ENCODE measurements at regions not wholly inside any gene's neighbourhood (a gene's known extent, or its start where the extent isn't known, plus 50 kb on each side); places are given as distances from the start of the nearest gene placed in this dataset.

DNA sequence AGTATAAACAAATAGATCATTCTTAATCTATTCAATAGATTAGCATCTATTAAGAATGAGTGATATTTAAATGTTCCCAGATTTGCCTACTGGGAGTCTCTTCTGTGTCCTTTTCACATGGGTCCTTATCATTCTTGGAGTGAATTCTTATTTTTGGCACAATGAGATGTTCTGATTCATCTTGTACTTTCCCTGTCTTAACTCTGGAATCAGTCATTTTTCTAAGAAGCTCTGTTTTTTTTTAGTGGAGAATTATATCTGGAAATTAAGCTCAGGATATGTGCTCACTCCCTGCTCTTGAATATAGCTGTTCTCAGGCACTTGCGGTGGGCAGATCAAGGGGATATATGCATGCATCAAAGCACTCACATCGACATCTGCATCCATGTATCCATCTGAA lies 625.3 kb upstream of the HS3ST1 start:
- Histone ChIP-seq H3K27me3 (replicated peaks; ENCODE audit: insufficient read depth, low read depth, low read length, poor library complexity) (no peaks in the 10 kb centered on the region), H3K27ac (ENCODE audit: low read depth, low read length, poor library complexity, severe bottlenecking) (no peak overlapping the region), H3K9me3 (ENCODE audit: low read depth, low read length, poor library complexity, severe bottlenecking) (peaks cover 33% of the 10 kb centered on the region), H3K4me3 (ENCODE audit: low read depth, low read length, poor library complexity, severe bottlenecking) (no peak overlapping the region), H3K36me3 (ENCODE audit: insufficient read depth, low read length, poor library complexity, severe bottlenecking) (no peaks in the 10 kb centered on the region), H3K4me1 (ENCODE audit: insufficient read depth, low read length, poor library complexity, severe bottlenecking) (no peaks in the 10 kb centered on the region)
- intact Hi-C loops (cut with micrococcal nuclease; ENCODE audit: unreplicated experiment), result no loop called here
- TF ChIP-seq CTCF (conservative IDR thresholded peaks at IDR 0.05; ENCODE audit: low read depth, low read length) (no peak), EZH2 (IDR thresholded peaks at IDR 0.05; ENCODE audit: borderline replicate concordance, low read depth, low read length, poor library complexity, severe bottlenecking) (no peak)
- ChIA-PET CTCF (no interaction called here), POLR2A (ENCODE audit: low non-redundant PET) (no interaction called here)
- BruUV-seq (replicated peaks), result no TSS peak
- DNase-seq (ENCODE audit: low spot score), result no peak

DNA sequence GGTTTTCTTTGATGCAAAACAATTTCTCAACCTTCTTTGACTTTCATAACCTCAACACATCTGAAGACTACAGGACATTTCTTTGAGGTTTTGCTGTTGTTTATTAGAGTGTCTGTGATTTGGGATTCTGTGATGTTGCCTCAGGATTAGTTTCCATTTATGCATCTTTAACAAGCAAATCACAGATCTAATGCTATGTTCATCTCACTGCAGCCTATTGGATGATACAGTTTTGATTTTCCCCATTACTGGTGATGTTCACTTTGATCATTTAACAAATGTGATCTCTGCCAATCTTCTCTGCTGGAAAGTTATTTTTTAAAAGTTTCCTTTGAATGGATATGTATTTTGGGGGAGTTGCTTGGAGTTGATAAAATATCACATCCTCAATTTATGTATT lies 624.9 kb upstream of the HS3ST1 start:
- Histone ChIP-seq H3K27ac (ENCODE audit: low read depth, low read length, poor library complexity, severe bottlenecking) (no peak overlapping the region), H3K9me3 (ENCODE audit: low read depth, low read length, poor library complexity, severe bottlenecking) (peaks cover 32% of the 10 kb centered on the region), H3K36me3 (ENCODE audit: insufficient read depth, low read length, poor library complexity, severe bottlenecking) (no peaks in the 10 kb centered on the region), H3K4me1 (ENCODE audit: insufficient read depth, low read length, poor library complexity, severe bottlenecking) (no peaks in the 10 kb centered on the region), H3K4me3 (ENCODE audit: low read depth, low read length, poor library complexity, severe bottlenecking) (no peak overlapping the region), H3K27me3 (replicated peaks; ENCODE audit: insufficient read depth, low read depth, low read length, poor library complexity) (no peaks in the 10 kb centered on the region)
- no peak for DNase-seq (ENCODE audit: low spot score)
- intact Hi-C loops (cut with micrococcal nuclease; ENCODE audit: unreplicated experiment), result no loop called here
- CTCF ChIA-PET, result no interaction called here
- POLR2A ChIA-PET (ENCODE audit: low non-redundant PET), result no interaction called here
- BruUV-seq (replicated peaks), result no TSS peak
- TF ChIP-seq CTCF (conservative IDR thresholded peaks at IDR 0.05; ENCODE audit: low read depth, low read length) (no peak), EZH2 (IDR thresholded peaks at IDR 0.05; ENCODE audit: borderline replicate concordance, low read depth, low read length, poor library complexity, severe bottlenecking) (no peak)

GRCh38 chr4:12050357-12050756 lies 621.7 kb upstream of the HS3ST1 start:
- Histone ChIP-seq H3K27ac (ENCODE audit: low read depth, low read length, poor library complexity, severe bottlenecking) (no peak overlapping the region), H3K27me3 (replicated peaks; ENCODE audit: insufficient read depth, low read depth, low read length, poor library complexity) (no peaks in the 10 kb centered on the region), H3K36me3 (ENCODE audit: insufficient read depth, low read length, poor library complexity, severe bottlenecking) (no peaks in the 10 kb centered on the region), H3K4me1 (ENCODE audit: insufficient read depth, low read length, poor library complexity, severe bottlenecking) (no peaks in the 10 kb centered on the region), H3K4me3 (ENCODE audit: low read depth, low read length, poor library complexity, severe bottlenecking) (no peak overlapping the region), H3K9me3 (ENCODE audit: low read depth, low read length, poor library complexity, severe bottlenecking) (peaks cover 42% of the 10 kb centered on the region)
- ChIA-PET CTCF (no interaction called here), POLR2A (ENCODE audit: low non-redundant PET) (no interaction called here)
- BruUV-seq (replicated peaks), result no TSS peak
- intact Hi-C loops (cut with micrococcal nuclease; ENCODE audit: unreplicated experiment), result no loop called here
- no peak for DNase-seq (ENCODE audit: low spot score)
- TF ChIP-seq CTCF (conservative IDR thresholded peaks at IDR 0.05; ENCODE audit: low read depth, low read length) (no peak), EZH2 (IDR thresholded peaks at IDR 0.05; ENCODE audit: borderline replicate concordance, low read depth, low read length, poor library complexity, severe bottlenecking) (no peak)

Measured in A673 (cell line).